ENCODE measurements at regions not wholly inside any gene's neighbourhood (a gene's known extent, or its start where the extent isn't known, plus 50 kb on each side); places are given as distances from the start of the nearest gene placed in this dataset.

DNA sequence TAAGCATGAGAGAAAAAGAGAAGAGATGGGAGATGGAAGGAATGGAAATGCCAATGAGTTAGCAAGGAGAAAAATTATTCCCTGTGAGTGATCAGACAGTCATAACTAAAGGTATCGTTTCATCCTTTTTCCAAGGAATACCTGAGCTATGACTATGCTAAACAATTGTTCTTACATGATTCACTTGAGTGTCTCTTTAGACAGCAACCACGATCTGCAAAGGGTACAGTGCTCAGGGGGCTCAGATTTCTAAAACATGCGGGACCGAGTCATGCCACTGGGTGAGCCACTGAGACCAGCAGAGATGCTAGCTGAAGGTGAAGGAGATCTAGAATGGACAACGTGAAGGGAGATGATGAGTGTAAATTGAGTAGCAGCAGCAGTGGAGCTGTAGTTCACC lies 78.0 kb upstream of the CTTNBP2 start:
- Mint-ChIP-seq H3K4me1 (no peaks in the 10 kb centered on the region), H3K27ac (no peak overlapping the region), H3K27me3 (no peaks in the 10 kb centered on the region), H3K9me3 (ENCODE audit: insufficient read depth) (no peaks in the 10 kb centered on the region), H3K4me3 (no peak overlapping the region)
- intact Hi-C loops (cut with micrococcal nuclease), result no loop called here
- 100% methylated on average over 2 of the region's 5 CpGs for WGBS (ENCODE audit: insufficient coverage)
- CTCF ChIA-PET, result no interaction called here
- H3K4me1 ChIP-seq (ENCODE audit: control insufficient read depth in 2 of 2, insufficient read depth in 2 of 2, low read length in 2 of 2), result no peaks in the 10 kb centered on the region
- no peak overlapping the region for H3K4me3 ChIP-seq (ENCODE audit: control extremely low read depth in 1 of 5, extremely low read depth in 1 of 5, insufficient read depth in 1 of 5, low read depth in 2 of 5, low read length in 4 of 5)
- no peak overlapping the region for H3K4me2 ChIP-seq (replicated peaks; ENCODE audit: low read depth, low read length, poor library complexity, severe bottlenecking)
- H3K27ac ChIP-seq (ENCODE audit: low read length in 2 of 2), result no peak overlapping the region
- H2AFZ ChIP-seq (ENCODE audit: insufficient read depth, low read depth, low read length, poor library complexity, severe bottlenecking), result no peak overlapping the region
- no peaks in the 10 kb centered on the region for H3K79me2 ChIP-seq (ENCODE audit: control insufficient read depth, insufficient read depth, low read length)
- no peaks in the 10 kb centered on the region for H3K27me3 ChIP-seq (replicated peaks in 1 of 4; ENCODE audit: control extremely low read depth in 1 of 4, control insufficient read depth in 3 of 4, insufficient read depth in 4 of 4, low read length in 3 of 4)
- peaks cover 0 to 3% (median 0%) of the 10 kb centered on the region in 3 donors for H3K9me3 ChIP-seq (ENCODE audit: control extremely low read depth in 1 of 3, control insufficient read depth in 2 of 3, insufficient read depth in 1 of 3, low read length in 2 of 3)
- H3K36me3 ChIP-seq (replicated peaks in 1 of 2; ENCODE audit: control extremely low read depth in 1 of 2, control insufficient read depth in 1 of 2, extremely low read depth in 1 of 2, insufficient read depth in 2 of 2, low read length in 1 of 2), result no peaks in the 10 kb centered on the region
- ATAC-seq (ENCODE audit: low read depth) (no peak), DNase-seq (no peak)
- no peak overlapping the region for H3K9ac ChIP-seq (ENCODE audit: low read length)
- POLR2A ChIA-PET, result no interaction called here
- TF ChIP-seq EZH2 (IDR thresholded peaks at IDR 0.05; ENCODE audit: borderline replicate concordance, insufficient read depth, low read depth, low read length, poor library complexity, severe bottlenecking), result no peak
- TF ChIP-seq, protein P1, sequence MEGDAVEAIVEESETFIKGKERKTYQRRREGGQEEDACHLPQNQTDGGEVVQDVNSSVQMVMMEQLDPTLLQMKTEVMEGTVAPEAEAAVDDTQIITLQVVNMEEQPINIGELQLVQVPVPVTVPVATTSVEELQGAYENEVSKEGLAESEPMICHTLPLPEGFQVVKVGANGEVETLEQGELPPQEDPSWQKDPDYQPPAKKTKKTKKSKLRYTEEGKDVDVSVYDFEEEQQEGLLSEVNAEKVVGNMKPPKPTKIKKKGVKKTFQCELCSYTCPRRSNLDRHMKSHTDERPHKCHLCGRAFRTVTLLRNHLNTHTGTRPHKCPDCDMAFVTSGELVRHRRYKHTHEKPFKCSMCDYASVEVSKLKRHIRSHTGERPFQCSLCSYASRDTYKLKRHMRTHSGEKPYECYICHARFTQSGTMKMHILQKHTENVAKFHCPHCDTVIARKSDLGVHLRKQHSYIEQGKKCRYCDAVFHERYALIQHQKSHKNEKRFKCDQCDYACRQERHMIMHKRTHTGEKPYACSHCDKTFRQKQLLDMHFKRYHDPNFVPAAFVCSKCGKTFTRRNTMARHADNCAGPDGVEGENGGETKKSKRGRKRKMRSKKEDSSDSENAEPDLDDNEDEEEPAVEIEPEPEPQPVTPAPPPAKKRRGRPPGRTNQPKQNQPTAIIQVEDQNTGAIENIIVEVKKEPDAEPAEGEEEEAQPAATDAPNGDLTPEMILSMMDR (IDR thresholded peaks at IDR 0.05), result no peak
- no peaks in the 10 kb centered on the region for H4K20me1 ChIP-seq (ENCODE audit: control insufficient read depth, insufficient read depth, low read length, poor library complexity, severe bottlenecking)

GRCh38 chr7:117951691-117952280 lies 78.5 kb upstream of the CTTNBP2 start:
- Mint-ChIP-seq H3K27me3 (no peaks in the 10 kb centered on the region), H3K4me1 (no peaks in the 10 kb centered on the region), H3K9me3 (ENCODE audit: insufficient read depth) (no peaks in the 10 kb centered on the region), H3K27ac (no peak overlapping the region), H3K4me3 (no peak overlapping the region)
- ATAC-seq (ENCODE audit: low read depth), result no peak
- Histone ChIP-seq H3K36me3 (replicated peaks in 1 of 2; ENCODE audit: control extremely low read depth in 1 of 2, control insufficient read depth in 1 of 2, extremely low read depth in 1 of 2, insufficient read depth in 2 of 2, low read length in 1 of 2) (no peaks in the 10 kb centered on the region), H3K27me3 (replicated peaks in 1 of 4; ENCODE audit: control extremely low read depth in 1 of 4, control insufficient read depth in 3 of 4, insufficient read depth in 4 of 4, low read length in 3 of 4) (no peaks in the 10 kb centered on the region), H3K9me3 (ENCODE audit: control extremely low read depth in 1 of 3, control insufficient read depth in 2 of 3, insufficient read depth in 1 of 3, low read length in 2 of 3) (peaks cover 0 to 3% (median 0%) of the 10 kb centered on the region in 3 donors), H2AFZ (ENCODE audit: insufficient read depth, low read depth, low read length, poor library complexity, severe bottlenecking) (no peak overlapping the region), H4K20me1 (ENCODE audit: control insufficient read depth, insufficient read depth, low read length, poor library complexity, severe bottlenecking) (no peaks in the 10 kb centered on the region), H3K4me3 (ENCODE audit: control extremely low read depth in 1 of 5, extremely low read depth in 1 of 5, insufficient read depth in 1 of 5, low read depth in 2 of 5, low read length in 4 of 5) (no peak overlapping the region), H3K79me2 (ENCODE audit: control insufficient read depth, insufficient read depth, low read length) (no peaks in the 10 kb centered on the region), H3K4me1 (ENCODE audit: control insufficient read depth in 2 of 2, insufficient read depth in 2 of 2, low read length in 2 of 2) (no peaks in the 10 kb centered on the region), H3K4me2 (replicated peaks; ENCODE audit: low read depth, low read length, poor library complexity, severe bottlenecking) (no peak overlapping the region), H3K27ac (ENCODE audit: low read length in 2 of 2) (no peak overlapping the region), H3K9ac (ENCODE audit: low read length) (no peak overlapping the region)
- intact Hi-C loops (cut with micrococcal nuclease), result no loop called here
- CTCF ChIA-PET, result no interaction called here
- POLR2A ChIA-PET, result no interaction called here
- no peak for DNase-seq
- no peak for TF ChIP-seq EZH2 (IDR thresholded peaks at IDR 0.05; ENCODE audit: borderline replicate concordance, insufficient read depth, low read depth, low read length, poor library complexity, severe bottlenecking)
- TF ChIP-seq, protein P1 (IDR thresholded peaks at IDR 0.05), result no peak
- WGBS (ENCODE audit: insufficient coverage), result no CpG with 5 or more reads among the region's 4 CpGs

Data from B cell (primary cell).